SKM-1 (cell line): ENCODE measurements at regions not wholly inside any gene's neighbourhood (a gene's known extent, or its start where the extent isn't known, plus 50 kb on each side); places are given as distances from the start of the nearest gene placed in this dataset.

Experiments used
- DNase-seq: peaks from one replicate; lab custom pipeline; 2025; ENCODE audit not compliant: unreplicated experiment; lab: John Stamatoyannopoulos, UW

DNA sequence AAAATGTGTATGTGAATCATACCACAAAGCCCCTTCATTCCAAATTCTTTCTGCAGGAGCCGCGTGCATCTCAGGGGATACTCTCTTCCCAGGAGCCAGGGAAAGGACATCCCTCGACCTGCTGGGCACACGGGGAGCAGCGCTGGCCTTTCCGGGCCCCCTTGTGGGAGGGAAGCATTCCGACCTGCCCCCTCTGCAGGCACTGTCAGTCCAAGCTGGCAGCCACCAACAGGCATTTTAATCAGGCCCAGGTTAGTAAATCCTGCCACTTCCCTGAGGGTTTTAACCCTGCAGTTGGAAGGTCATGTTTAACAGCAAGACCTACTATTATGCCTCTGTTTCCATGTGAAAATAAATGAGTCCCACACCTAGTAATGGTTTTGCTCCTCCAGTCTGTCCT lies 391.5 kb downstream of the SHANK2 start:
- no peak for DNase-seq

DNA sequence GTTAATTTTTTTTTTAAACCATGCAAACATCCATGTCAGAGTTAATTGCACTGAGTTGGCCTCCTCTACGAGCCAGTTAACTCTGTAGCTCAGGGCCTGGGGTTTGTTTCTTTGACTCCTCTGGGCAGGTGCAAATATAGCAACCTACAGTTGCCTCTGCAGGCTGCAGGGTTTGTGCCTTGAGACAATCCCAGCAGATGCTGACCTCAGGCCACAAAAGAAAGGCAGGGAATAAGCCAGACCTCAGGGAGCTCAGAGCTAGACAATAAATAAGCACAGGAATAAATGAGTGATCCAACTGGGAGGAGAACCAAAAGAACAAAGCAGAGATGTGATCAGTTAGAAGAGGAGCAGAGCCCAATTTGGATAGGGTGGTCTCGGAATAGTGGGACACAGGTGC lies 390.8 kb downstream of the SHANK2 start:
- DNase-seq, result no peak

DNA sequence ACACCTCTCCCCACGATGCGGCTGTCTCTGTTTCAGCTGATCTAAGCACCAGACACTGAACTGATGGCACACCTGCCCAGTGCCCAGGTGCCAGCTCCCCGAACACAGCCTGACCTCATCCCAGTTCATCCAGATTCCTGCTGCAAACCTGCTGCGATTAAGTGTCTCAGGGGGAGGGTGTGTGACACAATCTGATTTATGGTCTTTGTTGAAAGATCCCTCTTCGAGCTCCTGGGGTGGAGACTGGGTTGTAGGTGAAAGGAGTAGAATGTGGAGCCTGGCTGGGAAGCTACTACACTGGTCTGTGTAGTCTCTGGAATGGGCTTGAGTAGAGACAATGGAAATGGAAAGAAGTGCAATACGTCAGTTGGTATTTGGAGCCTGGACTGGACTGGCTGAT lies 390.3 kb downstream of the SHANK2 start:
- DNase-seq, result no peak

DNA sequence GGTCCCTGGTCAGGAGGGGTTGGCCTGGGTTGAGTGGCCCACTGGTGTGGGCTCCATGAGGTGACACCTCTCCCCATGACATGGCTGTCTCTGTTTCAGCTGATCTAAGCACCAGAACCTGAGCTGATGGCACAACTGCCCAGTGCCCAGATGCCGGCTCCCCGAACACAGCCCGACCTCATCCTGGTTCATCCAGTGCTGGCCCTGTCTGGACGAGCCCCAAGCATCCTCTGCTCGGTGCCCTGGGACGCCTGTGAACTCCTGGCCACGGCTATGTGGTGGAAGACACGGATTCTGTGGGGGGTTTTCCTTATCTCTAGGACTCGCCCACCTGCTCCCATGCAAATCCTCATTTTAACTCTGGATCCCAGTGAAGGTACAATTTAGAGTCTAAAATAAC lies 389.2 kb downstream of the SHANK2 start:
- DNase-seq, result no peak

DNA sequence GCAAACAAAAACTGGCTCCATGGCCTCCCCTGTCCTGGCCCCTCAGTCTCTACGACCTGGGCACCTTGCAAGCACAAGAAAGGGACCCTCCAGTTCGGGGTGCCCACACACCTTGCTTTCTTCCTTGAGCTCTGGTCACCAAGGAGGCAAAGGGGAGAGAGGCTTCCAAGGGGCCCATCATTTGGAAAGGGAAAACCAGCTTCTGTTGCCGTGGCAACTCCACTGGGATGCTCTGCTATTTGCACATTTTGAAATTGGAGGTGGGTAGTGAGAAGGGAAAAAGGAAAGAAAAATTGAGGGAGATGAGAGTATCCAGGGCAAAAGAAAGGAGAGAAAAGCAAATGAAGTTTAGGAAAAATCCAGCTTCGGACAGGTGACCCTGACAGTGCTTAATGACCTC lies 388.4 kb downstream of the SHANK2 start:
- DNase-seq, result no peak

DNA sequence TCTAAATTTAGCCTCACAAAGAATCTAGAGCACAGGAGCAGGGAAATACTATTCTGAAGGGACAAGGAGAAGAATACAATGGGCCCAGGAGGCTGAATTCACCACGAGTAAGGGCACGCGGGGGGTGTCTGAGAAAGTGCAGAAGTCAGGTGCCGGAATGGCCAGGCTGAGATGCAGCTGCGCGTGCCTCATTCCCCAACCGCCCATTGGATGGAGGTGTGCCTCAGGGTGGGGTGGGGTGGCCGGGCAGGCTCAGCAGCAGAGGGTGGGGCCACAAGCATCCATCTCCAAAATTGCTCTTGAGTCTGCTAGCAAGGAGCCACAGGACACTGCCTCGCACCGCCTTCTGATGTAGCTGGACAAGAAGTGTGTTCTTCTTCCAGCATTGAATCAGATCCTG lies 387.0 kb downstream of the SHANK2 start:
- DNase-seq, result no peak

DNA sequence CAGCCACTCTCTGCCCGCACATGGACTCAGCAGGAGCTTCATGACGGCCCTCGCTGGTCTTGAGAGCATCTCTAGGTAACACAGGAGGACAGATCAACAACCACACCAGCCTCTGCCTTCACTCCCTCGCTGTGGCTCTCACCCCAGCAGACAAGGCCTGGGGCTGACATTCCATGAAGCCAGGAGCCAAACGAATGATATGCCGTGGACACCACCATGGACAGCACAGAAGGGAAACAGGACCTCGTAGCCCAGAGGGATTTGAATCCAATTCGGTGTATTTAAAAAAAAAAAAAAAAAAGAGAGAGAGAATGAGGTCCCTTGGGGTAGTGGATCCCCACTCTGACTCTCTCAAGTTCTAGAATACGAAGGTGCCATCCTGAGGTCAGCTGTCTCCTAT lies 385.5 kb downstream of the SHANK2 start:
- DNase-seq, result no peak

DNA sequence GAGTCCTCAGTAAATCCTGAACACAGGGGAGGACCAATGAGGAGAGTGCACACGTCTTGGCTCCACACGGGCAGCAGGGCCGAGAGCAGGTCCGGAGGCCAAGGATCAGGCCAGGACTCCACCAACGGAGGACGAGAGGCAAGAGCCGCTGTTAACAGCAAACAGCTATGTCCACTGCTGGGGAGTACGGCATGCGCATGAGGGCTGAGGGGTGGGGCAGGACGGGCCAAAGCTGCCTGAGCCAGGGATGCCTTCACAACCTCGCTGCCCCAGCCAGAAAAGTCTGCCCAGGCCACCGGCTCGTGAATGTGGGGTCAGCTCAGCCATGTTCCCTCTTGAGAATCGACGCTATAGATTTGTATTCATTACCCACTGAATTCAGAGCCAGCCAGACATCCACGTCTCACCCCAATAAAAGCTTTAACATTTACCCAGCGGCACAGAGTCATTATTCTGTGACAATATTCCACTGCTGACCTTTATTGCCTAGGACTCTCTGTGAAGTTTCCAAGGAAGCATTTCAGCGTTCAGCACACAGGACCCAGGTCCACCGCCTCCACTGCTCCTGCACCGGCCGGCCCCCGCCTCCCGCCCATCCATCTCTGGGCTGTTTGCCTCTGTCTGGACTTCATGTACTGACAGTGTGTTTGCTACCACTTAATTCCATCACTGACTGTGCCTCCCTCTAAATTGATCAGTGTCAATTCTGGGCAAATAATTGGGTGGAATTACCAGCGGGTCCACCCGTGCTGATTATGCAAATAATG lies 384.9 kb downstream of the SHANK2 start:
- no peak for DNase-seq

DNA sequence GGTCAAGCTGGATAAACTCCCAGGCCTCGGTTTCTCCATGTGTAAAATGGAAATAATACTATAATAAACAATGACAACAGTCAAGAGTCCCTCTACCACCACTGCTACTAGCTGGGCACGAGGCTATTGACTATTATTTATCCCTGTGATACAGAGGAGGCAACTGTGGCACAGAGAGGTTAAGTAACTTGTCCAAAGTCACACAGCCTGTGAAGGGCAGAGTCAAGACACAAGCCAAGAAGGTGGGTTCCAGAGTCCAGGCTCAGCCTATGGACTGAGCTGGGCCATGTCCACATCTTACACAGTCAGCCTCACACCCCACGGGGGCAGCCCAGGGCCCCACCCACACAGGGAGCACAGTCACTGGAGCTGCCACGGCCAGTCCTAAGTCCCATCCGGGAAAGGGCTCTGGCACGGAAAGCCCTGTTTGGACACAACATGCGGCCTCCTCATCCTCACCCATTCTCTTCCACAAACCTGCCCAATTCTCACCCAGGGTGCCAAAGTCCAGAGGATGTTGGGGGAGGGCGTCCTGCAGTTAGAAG lies 384.0 kb downstream of the SHANK2 start:
- DNase-seq, result no peak

DNA sequence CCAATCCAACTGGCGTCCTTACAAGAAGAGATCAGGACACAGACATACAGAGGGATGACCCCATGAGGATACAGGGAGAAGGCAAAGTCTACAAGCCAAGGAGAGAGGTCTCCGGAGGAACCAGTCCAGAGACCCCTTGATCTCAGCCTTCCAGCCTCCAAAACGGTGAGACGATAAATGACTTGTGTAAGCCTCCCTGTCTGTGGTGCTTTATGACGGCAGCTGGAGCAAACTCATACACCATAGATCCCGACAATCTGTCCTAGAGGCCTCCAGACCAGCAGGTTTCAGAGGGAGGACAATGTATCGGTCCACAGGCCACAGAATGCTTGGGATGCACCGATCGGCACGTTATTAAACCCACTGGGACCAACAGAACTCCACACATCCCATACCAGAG lies 383.3 kb downstream of the SHANK2 start:
- DNase-seq, result no peak

DNA sequence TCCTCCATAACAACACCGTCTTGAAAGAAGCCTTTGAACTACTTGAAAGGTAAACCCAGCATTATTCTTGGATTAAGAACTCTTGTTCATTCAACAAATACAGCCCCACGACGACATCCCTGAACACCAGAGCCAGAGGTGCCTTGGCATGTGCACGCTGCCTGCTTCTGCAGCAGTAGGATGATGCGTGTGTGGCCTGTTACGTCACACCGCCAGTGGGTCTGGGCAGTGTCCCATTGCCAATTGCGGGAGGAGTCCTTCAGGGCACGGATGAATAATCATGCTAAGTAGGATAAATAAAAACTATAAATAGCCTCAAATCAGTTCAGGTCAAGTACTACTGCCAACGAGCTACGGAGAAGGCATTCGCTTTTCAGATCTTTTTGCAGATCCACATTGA lies 380.5 kb downstream of the SHANK2 start:
- no peak for DNase-seq

DNA sequence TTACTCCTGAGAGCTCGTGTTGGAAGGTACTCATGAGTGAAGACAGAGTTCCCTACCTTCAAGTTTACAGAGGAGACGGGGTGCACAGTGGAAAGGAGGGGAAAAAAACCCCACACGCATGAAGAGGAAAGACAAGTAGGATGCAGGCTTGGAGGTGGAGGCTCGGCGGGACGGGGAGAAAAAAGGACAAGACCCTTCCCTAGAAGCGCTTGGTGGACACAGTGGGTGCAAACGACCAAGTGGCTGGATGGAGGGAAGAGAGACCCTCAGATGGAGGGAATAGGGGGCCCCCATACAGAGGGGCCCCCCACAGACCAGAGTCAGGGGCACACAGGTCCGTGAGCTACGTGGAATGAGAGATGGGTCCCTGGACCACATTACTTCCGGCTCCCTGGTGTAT lies 380.1 kb downstream of the SHANK2 start:
- no peak for DNase-seq

DNA sequence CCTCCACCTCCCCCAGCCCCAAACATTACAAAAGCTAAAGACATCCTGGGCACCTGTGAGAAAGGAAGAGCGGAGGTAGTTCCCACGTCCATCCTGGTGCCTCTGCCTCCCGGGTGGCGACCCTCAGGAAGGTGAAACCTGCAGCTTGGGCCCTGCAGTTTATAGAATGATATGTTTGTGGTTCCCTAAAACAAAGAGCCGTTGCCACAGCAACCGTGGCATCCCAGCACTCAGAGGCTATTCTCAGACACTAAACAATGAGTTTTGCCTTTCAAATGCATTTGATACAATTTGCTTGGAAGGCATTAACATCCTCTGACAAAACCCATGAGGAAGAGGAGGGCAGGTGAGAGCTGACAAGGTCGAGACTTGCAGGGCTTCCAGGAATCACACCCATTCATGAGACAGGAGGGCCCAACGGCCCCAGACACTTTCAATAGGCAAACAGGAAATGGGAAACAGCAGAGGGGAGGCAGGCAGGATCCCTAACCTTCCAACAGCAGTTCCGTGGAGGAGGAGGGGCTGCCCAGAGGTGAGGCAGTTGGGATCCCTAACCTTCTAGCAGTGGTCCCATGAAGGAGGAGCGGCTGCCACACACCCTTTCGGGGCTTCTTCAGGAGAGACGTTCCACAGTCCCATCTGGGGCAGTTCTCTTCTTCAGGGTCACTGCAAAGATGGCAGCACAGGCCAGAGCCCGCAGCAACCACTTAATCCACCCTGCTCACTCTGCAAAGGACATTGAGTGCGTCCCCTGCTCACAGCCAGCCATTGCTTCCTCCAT lies 379.2 kb downstream of the SHANK2 start:
- DNase-seq, result no peak

DNA sequence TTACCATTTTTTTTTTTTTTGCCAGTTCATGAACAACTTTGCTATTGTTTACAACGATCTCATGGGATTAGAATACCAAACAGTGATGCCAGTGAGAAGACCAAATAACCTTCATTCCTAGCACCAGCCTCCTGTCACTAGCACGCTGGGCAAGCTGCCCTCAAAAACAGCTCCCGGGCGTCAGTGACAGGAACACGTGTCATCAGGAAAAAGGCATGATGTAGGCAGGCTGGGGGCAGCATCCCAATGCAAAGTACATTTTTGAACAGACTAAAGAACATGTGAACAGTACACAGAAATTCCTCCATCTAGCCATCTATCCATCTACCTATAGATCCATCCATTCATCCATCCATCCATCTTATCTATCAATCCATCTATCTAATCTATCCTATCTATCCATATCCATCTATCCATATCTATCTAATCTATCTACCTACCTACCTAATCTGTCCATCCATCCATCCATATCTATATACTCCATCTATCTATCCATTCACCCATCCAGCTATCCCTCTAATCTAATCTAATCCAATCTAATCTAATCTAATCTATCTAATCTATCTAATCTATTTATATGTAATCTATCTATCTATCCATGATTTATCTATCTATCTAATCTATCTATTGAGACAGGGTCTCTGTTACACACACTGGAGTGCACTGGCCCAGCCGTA lies 378.5 kb downstream of the SHANK2 start:
- no peak for DNase-seq

DNA sequence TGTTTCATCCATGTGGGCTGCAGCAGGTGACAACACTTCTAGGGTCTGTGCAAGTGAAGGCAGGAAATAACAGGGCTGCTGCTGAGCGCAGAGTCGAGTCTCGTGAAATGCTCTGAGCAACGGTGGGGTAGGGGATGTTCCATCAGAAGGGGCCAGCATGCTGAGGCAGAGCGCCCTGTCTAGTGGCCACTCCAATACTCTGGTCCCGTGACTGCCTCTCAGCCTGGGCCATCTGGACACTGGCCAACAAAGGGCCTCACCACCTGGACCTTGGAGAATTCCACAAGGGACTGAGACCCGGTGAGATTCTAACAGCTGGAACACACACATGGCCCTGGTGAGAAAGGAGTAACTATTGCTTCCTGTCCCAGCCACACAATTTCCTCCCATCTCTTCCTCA lies 375.7 kb downstream of the SHANK2 start:
- DNase-seq, result no peak

DNA sequence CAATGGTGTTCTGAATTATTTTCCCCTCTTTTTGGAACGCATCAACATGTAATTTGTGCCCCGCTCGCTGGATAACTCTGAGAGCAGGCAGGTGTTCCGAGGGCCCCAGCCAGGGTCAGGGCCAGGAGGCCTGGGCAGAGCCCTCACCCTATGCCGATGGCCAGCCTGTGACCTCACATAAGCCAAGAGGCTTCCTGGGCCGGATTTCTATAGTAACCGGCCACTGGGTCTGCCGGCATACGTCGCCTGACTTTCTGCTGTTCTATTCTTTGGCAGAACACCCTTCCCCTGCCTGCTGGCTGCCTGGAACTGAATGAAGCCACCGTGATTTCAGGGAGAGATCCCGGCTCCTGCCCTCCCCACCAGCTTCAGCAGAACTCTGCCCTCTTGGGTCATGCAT lies 375.2 kb downstream of the SHANK2 start:
- no peak for DNase-seq

DNA sequence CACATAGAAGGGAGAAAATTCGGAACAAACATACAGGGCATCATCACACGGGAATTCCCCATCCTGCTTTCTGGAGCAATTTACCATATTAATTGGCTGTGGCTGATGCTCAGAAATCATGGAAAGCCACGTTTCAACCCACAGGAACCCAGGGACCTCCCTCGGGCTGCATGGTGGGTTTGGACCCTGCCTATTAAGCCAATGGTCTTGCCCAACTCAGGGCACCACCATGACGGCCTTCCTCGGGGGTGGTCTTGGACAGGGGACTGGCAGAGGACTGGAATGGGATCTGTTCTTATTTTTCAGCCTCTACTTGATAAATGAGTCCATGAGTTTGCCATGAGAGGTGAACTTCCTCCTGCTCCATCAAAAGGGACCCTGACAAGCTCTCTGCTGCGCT lies 374.0 kb downstream of the SHANK2 start:
- DNase-seq, result no peak

DNA sequence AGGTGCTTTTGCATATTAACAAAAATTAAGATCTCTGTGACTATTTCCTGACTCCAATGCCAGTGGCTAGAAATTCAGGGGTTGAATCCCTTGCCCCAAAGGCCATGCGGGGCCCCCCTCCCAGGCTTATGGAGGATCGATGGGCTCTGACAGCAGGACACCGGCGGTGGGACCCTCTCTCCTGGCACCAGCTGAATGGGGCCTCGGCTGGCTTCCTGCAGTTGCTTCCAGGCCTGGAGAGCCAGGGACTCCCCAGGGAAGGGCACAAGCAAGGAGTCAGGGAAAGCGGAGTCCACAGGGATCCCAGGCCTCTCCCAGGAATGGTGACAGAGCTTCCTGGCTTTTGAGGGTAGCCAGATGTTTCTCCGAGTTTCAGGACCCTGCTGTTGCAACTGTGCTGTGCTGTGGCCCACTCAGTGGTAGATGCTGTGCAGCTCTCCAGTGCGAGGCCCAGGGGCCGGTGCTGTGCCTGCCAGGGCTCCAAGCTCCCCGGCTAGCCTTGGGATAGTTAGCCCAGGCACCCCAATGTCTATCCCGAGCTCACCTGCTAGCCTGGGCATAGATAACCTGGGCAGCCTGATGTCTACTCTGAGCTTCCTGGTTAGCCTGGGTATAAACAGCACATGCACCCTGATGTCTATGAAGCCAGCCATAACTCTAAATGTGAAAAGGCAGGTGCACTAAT lies 372.6 kb downstream of the SHANK2 start:
- DNase-seq, result no peak

DNA sequence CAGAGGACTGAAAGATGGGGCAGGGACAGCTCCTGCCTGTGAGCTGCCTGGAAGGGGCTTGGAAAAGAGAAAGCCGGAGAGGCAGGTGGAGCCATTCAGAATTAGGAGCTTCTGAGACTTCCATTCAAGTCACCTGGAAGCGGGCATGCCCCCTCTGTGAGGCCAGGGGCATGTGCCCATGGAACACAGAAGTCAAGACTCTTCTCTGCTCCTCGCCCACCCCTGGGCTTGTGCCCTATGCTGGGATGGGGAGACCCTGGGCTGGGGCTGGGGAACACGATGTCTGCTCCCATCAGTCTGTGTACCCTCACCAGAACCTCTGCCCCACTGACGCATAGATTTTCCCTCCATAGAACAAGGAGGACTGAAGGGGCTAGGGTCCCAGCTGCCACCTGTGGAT lies 372.0 kb downstream of the SHANK2 start:
- DNase-seq, result no peak

DNA sequence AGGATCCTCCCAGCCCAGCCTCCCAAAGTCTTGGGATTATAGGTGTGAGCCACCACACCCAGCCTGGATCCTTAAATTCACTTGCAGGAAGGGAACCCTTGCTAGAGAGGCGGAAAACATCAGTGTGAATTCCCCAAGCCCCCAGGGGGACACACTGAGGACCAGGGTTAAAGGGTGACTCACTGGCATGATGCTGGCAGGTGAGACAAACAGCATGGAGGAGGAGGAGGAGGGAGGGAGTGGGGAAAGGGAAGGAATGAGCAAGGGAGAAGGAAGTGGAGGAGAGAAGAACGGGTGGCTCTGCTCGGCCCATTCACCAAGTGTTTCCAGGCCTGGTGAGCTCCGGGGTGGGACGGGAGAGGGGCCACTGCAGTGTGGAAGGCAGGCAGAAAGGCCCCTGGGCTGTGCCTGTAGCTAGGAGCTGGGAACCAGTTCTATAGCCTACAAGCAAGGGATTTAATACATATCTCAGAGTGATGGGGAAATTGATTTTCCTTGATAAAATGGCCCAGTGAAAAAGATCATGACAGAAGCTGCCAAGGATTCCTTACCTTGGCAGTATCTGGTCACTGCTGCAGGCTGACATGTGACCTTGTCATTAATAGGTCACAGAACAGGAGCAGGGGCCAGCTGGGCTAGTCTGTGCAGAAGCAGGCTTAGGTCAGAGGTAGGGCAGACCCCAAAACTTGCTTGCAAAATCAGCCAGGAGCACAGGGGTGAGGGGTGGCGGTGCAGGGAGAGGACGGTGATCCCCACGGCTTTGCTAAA lies 370.2 kb downstream of the SHANK2 start:
- no peak for DNase-seq

DNA sequence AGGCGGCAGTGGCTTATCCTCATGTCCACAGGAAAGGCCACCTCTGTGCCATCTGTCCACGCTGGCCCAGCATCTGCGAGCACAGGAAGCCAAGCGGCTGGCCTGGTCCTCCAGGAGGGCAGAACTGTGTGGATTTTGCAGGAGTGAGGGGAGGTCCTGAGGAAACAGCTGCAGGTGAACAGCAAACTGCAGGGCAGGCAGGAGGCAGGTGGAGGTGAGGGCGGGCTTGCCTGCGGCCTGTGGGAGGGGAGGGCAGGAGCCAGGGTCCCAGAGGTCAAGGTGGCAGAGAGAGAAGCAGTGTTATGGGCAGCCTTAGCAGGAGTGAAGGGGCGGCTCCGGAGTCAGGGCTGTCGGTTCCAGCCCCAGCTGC lies 369.7 kb downstream of the SHANK2 start:
- no peak for DNase-seq
